GM21526 (cell line): ENCODE measurements at regions not wholly inside any gene's neighbourhood (a gene's known extent, or its start where the extent isn't known, plus 50 kb on each side); places are given as distances from the start of the nearest gene placed in this dataset.

ENCODE experiments used
- ATAC-seq: cut with Tn5 transposase; IDR thresholded peaks from one replicate; pipeline ENCODE4 v1.9.1; 2021; ENCODE audit warnings: moderate library complexity; ENCODE audit not compliant: unreplicated experiment, low FRiP score

DNA sequence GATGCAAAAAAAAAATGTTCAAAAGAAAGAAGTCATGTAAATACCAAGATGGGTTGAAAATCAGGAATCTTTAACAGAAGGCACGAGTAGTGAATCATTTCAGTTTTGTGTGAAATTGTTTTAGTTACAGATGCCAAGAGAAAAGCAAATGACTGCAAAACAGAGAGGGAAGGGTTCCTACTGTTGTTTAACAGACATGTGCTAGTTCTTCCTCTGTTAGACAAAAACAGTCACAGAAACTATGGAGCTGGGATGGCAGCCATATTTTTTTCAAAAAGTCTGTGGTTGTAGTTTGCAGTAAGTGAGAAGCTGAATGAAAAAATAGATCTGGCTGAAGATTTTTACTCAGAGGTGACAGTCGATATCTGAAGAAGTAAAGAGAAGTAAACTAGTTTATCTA, 511.9 kb downstream of the ZIC1 start:
- no peak for ATAC-seq

DNA sequence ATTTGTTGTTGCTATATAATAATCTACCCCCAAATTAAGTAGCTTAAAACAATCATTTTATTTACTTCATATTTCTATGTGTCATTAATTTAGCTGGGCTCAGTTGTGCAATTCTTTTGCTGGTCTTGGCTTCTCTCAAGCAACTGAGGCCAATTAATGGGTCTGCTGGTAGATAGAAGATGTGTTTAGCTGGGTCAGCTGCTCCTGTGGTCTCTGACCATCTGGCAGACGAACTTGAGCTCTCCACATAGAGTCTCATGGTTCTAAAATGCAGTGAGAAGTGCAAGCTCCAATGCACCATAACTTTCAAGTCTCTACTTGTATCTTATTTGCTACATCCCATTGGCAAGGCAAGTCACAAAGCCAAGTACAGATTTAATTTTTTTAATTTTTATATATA, 515.6 kb downstream of the ZIC1 start:
- ATAC-seq, result no peak

DNA sequence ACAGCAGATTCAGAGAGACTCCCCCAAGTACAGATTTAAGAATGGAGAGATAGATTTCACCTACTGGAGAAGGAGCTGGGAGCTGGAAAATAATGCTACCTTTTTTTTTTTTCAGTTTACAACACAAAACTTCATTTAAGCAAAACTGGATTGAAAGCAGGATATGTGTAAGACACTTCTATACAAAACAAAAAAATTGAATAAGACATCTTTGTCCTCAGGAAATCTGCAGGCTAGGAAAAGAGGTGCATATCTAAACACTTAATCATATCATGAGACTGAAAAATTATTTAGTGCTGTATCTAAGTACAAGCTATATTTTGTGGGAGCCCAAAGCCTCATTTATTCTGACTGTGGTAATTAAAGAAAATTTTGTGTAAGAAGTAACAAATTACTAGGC, 516.1 kb downstream of the ZIC1 start:
- ATAC-seq, result no peak

DNA sequence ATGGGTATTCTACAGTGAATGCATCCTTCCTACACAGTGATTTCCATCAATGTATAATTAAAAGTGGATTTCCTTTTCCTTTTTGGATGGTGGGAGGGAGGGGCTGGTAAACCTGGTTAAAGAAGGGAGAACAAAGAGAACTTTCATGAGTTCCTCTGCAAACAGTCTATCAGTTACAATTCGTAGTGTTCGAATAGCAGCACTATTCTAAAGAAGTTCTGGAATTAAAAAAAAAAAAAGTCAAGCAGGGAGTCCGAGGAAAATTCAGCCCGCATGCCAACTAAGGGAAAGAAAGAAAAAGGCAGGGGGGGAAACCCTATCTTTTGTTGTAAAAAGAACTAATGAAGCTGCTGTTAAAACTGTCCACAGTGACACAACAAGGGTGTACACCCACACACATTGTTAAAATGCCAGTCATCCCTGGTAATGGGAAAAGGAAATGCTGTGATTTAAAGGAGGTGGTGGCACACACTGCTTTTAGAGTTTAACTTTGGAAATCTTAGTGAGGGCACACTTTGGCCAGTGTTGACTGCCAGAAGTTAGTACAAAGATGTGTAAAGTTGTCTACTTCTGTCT, 521.2 kb downstream of the ZIC1 start:
- no peak for ATAC-seq

DNA sequence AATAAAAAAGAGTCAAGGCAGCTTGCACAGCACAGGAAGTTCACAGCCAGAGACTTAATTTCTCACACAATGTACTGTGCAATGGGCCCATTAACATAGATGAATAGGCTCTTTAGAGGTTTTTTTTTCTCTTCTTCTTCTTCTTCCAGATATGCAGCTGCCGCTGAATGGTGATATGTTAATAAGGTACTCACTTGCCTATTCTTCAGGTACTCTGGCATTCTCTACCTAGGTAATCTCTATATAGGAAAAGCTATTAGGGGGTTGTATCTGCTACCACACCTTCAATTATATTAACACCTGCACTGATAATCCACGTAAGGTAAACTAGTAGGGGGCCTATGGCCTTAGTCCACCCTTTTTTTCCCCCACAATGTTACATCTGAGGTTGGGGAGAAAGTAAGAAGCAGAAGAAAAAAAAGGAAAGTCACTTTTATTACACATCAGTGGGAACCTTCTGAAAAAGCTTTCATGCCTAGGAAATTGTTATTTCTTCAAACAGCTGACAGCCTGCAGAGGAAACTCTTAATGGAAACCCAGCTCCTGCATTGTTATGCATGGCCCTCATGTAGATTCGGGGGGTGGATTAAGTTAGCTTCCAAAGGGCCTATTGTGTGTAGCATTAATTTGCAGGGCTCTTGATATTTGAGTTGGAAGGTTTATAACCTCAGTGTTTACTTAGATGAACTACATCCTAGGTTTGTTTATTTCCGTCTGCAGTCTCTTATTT, 525.5 kb downstream of the ZIC1 start:
- ATAC-seq, result no peak

DNA sequence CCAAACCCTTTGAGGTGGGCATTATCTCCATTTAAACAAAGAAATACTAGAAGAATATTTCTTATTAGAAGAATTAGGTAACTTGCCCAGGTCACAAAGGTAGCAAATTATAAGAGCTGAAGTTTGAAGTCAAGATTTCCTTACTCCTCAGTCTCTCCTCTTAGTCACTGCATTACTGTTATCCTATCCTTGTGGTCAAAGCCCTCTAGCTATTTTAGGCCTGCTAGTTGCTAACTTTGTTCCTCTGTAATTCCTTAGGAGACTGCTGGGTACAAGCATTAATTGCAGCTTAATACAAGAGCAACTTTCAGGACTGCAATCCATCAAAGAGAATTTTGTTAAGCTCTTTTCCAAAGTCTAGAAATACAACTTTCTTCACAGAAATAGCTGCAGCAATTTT, 528.2 kb downstream of the ZIC1 start:
- ATAC-seq, result no peak

DNA sequence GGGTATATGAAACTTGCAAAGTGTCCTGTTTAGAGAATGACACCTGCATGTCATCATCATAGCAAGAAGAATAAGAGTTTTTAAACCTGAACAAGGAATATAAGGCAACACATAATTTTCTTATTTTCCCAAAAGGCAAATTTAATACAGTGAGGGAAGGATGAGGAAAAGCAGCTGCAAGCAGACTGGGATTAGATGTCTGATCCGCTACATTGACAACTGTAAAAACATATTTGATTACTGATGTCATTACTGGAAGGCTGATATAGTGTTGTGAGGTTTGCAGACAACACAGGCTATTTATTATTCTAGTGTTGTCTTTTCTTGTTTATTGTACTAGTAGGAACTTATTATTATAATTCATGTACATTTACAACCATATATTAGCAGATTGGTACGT, 528.7 kb downstream of the ZIC1 start:
- no peak for ATAC-seq

DNA sequence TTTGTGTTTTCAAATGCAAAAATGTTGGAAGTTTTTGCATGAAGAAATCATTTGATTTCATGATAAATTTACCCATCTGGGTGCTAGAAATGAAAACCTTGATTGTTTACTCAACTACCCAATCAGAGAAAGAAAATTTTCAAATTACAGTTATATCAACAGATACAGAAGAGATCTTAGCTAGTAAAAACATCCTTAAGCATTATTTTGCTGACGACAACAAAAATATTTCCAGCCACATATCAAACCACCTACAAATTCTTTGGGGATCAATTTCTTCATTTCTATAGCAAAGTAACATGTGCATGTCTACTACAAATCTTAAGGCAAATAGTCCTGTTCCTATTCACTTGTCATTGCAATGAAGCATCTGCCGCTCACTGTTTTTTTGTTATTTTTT, 530.3 kb downstream of the ZIC1 start:
- ATAC-seq, result no peak

DNA sequence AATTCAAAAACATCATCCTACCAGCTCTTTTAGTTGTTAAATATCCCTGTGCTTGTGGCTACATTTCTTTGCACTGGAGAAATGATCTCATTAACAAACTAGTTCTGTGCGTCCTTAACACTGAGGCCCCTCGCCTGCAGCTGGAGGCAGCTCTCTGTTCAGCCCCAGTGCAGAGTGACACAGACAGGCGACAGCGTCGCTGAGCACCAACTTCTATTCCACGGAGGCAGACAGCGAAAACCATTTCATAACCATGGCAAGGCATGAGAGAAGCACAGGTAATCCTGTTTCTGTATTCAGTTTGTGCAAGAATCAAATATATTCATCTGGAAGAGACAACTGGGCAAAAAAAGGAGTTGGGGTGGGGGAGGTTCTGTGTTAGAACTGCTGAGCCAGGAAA, 530.7 kb downstream of the ZIC1 start:
- ATAC-seq, result no peak

DNA sequence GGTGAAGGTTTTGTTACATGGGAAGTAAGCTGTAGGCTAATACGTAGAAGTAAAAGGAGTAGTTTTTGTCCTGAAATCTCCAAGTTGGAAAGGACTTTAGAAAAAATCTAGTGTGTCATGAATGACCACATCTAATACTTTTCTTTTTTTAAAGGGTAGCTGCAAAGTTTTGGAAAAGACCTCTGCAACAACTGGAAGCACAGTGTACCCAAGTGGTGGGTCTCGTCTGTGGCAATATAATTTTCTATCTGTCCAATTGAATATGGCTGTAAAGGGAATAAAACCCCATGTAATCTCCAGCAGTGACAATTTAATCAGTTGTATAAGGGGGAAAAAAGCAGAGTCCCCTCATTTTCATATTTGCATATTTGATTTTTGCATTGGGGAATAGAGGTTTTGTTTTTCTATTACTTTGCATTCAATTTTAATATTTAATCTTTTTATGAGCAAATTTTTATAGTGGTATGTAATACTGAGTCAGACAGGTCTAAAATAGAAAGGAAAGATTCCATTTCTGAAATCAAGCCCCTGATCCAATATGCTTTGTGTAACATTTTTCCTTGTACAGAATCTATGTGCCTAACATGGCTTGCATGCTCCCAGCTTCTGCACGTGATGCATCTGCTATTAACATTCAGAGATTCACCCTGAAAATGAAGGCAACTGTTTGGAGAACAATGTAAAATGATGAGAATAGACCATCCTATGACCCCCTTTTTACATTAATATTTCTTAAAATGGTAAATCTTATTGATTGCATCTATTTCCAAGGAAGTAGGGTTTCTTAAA, 531.4 kb downstream of the ZIC1 start:
- ATAC-seq, result no peak

DNA sequence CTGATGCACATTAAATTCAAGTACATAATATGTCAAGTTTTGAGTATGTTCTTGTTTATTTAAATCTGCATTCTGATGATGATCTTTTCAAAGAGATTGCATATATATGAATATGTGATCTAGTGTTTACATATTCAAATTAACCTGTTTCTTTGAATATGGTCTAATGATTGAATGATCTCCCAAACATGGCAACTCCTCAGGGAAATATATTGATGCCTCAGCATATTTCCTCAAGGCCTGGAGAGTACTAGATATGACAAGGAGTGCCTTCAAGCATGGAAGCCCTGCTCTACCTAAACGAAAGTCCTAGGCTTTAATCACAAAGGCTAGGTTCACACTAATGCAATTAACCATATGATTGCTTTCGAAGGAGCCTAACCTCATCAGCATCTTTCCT, 532.8 kb downstream of the ZIC1 start:
- no peak for ATAC-seq

DNA sequence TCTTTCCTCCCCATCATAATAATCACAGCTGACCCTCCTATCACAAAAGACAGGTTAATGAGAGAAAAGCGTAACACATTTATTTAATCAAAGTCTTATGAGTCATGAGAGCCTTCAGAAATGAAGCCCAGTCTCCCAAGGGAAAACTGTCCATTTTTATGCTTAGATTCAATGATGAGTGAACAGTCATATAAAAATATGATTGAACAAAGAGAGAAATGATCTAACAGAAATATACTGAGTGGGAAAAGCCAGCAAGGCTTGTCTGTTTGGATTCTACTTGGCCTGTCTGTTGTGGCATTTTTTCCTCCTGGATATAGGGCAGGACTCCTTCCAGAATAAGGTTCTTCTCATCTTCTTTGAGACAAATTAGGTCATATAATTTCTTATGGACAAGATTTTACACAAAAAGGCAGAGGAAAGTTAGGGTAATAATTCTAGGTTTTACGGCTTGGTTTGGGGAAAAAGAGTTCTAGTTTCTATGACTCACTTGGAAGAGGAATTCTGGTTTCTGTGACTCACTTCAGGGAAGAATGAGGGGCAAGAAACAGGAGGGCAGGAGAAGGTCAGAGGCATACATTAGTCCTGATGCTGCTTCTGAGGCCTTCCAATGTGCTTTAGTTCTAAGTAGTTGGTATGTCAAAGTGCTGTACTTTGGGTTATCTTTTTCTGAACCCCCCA, 534.2 kb downstream of the ZIC1 start:
- ATAC-seq, result no peak

DNA sequence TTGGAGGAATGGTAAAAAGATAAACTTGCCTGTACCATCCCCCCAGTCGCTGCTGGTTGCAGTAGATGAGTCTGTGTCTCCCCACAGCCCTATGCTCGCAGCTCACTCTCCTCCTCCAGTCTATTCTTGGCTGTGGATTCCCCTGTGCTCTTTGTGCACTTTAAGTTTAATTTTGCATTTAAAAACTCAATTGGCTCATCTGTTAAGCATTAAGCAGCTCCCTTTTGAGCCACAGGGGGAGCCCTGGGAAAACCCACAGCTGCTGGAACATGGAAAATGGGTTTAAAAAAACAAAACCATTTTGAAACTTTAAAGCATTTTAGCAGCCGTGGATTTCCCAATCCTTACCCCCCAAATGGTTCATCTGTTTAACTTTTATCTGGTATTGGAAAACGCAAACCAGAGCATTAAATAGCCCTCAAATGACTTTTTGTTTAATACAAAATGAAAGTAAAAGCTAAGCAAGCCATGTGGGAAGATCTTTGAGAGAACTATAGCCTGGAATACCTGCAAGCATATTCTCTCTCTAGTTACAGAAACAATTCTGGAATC, 536.9 kb downstream of the ZIC1 start:
- no peak for ATAC-seq

DNA sequence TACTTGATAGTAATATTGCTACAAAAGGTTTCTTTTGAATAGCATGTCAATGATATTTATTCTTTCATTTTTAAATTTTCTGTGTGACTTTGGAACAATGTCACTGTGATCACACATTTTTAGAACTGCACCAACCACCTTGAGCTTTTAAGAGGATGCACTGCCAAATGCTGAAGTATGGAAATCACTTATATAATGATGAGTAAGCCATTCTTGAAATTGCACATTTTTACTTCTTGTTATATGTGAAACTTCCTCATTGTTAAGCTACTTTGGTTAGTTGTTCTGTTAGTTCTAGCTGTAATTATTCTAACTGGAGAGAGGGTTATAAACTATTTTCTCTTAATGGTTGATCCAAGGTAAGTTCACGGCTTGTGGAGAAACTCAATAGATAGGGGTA, 547.5 kb downstream of the ZIC1 start:
- ATAC-seq, result no peak

DNA sequence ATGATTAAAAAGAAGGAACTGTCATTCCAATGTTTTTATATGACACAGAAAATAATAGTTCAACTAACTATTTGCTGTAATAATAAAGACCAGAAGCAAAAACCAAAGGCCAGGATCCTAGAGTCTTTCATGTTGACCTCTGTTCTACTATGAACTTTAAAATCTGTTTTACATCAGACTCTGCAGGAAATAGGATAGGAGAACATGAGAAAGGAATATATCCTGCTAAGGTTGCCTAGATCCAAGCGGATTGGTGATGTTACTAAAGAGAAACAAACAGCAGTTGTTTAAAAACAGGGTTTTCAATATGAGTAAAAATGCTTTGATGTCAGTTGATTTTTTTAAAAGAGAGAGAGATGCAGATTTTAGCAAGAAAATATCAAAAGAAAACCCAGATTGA, 549.6 kb downstream of the ZIC1 start:
- ATAC-seq, result no peak

DNA sequence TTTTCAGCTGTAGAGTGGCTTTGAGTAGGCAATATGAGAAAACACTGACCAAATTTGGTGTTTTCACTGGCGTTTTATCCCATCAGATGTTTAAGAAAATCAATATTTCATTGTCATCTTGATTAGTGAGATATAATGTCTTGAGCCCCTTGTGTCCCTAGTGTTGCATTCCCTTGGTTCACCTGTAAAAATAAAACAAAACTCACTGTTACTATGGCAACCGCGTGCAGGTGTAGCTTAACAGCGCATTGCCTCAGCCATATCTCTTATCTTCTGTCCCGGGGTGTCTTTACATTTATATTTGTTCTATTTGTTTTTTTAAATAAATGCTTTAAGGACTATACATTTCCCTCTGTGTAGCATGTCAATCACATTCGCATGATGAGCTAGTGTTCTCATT, 551.6 kb downstream of the ZIC1 start:
- ATAC-seq, result no peak

DNA sequence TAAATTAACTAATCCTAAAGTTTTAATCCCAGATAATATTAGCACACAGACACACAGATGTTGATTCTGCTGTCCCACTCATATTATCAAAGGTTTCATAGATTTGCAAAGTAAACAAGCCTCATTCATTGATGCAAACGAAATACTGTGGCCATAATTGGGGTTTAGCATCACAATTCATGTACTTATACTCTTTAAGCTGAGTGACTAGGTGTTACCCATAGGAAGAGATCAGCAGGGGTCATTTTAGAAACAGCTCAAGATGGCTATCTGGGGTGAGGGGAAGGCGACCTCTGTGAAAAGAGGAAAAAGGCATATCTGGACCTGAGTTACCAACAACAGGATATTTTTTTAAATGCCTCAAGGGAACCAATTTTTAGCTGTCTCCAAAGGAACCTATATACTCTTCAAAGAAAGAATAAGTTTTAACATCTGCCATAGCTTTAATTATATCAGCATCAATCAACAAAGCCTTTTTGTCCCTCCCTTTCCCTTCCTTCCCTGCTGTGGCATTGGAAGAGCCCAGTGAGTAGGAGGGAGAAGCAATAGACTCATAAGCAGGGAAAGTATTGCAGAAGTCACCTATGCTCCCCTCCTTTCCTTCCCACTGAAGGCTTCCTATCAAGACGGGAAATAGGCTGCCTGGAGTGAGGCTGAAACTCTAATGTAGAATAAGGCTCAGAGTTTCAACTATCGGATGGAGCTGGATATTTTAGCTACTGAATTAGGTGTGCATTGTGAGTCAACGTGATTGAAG, 553.4 kb downstream of the ZIC1 start:
- no peak for ATAC-seq

DNA sequence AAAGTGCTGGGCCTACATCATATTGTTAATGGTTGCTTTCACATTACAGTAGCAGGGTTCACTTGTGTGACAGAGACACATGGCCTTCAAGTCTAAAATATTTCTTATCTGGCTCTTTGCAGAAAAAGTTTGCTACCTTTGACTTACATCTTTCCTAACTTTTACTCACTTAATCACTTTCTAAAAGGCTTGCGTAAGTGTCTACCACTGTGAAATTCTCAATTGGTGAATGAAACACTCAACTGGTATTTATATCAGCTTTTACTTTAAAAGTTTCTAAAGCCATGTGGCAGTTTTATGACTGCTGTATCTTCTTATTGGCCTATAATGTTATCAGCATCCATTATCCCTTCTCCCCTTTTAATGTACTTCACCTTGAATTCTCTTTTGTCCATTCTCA, 554.5 kb downstream of the ZIC1 start:
- ATAC-seq, result no peak

DNA sequence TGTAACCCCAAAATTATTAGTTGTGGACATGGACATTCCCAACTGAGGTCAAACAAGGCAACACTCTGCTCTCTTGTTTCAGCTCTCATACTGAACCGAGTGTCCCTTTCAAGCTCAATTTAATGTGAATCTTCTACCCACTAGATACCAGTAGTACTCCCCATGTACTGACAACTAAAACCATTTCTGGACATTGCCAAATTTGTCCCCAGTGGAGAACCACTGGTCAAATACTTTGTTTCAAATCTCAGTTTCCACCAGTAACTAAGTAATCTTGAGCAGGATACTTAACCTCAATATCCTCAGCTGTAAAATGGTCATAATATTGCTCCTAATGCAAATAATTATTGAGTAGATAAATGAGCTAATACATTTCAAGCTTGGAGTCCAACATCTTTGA, 566.0 kb downstream of the ZIC1 start:
- no peak for ATAC-seq

DNA sequence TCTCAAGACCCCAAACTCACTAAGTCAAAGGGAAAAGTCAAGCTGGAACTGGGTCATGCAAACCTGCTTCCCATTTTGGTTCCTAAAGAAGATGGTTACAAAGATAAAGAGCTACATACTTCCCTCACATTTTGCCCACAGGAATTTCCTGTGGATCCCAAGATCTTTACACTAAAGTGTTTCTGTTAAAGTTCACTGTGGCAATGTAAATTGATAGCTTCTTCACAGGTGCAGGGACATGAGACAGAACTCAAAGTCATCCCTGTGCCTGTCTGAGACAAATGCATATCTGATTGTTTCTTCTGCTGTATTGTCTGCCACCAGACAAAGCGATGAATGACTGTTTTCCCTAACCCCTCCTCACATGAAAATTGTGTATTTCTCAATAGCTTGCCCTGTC, 567.8 kb downstream of the ZIC1 start:
- ATAC-seq, result no peak
